AG09309 (cell line): ENCODE measurements at regions not wholly inside any gene's neighbourhood (a gene's known extent, or its start where the extent isn't known, plus 50 kb on each side); places are given as distances from the start of the nearest gene placed in this dataset.
"Not testable (repeated sequence)": the region's sequence is repeated elsewhere in the genome, so short reads cannot be mapped to it uniquely, and the experiment has no call there.

Experiments used
- DNase-seq: peaks from one replicate; pipeline ENCODE4 v3.0.0-alpha.2; 2010; ENCODE audit warnings: low read depth
- H3K4me3 ChIP-seq: 2 replicates; pipeline ENCODE4 v1.5.1; 2011; ENCODE audit warnings: mild to moderate bottlenecking, low read depth, low read length, moderate library complexity; ENCODE audit not compliant: control insufficient read depth
- CTCF ChIP-seq: IDR thresholded peaks from 2 replicates; pipeline ENCODE4 v1.5.1; 2011; ENCODE audit warnings: mild to moderate bottlenecking, low read depth, low read length, inconsistent platforms; ENCODE audit not compliant: insufficient read depth, control insufficient read depth; ENCODE audit errors: missing control alignments

- peak; percentile 42 for DNase-seq
- no peak for TF ChIP-seq CTCF
- no peak overlapping the region for H3K4me3 ChIP-seq
These were observed 609.8 kb downstream of the RFPL4B start for GRCh38 chr6:112956696-112957535.

GRCh38 chr6:112957536-112957916, 610.4 kb downstream of the RFPL4B start:
- no peak for DNase-seq
- no peak for TF ChIP-seq CTCF

GRCh38 chr6:112960130-112960529, 613.0 kb downstream of the RFPL4B start:
- not testable (repeated sequence) for DNase-seq, H3K4me3 ChIP-seq

More at GRCh38 chr6:112957536-112957916, 610.4 kb downstream of the RFPL4B start:
- H3K4me3 ChIP-seq: no peak overlapping the region

- TF ChIP-seq CTCF: no peak
- DNase-seq: no peak
- no peak overlapping the region for H3K4me3 ChIP-seq
These were observed 620.8 kb downstream of the RFPL4B start for GRCh38 chr6:112967974-112968373.

GRCh38 chr6:112971651-112972050, 624.5 kb downstream of the RFPL4B start:
- TF ChIP-seq CTCF: no peak
- no peak overlapping the region for H3K4me3 ChIP-seq
- DNase-seq: no peak

GRCh38 chr6:112974931-112975330, 627.8 kb downstream of the RFPL4B start:
- not testable (repeated sequence) for H3K4me3 ChIP-seq, DNase-seq

- DNase-seq, H3K4me3 ChIP-seq: not testable (repeated sequence)
These were observed 629.4 kb downstream of the RFPL4B start for GRCh38 chr6:112976579-112976978.

- DNase-seq: peak; percentile 46
- no peak for TF ChIP-seq CTCF
These were observed 632.7 kb downstream of the RFPL4B start for GRCh38 chr6:112979830-112980229.

More at GRCh38 chr6:112979830-112980229, 632.7 kb downstream of the RFPL4B start:
- H3K4me3 ChIP-seq: no peak overlapping the region
